ENCODE measurements at regions not wholly inside any gene's neighbourhood (a gene's known extent, or its start where the extent isn't known, plus 50 kb on each side); places are given as distances from the start of the nearest gene placed in this dataset.

DNA sequence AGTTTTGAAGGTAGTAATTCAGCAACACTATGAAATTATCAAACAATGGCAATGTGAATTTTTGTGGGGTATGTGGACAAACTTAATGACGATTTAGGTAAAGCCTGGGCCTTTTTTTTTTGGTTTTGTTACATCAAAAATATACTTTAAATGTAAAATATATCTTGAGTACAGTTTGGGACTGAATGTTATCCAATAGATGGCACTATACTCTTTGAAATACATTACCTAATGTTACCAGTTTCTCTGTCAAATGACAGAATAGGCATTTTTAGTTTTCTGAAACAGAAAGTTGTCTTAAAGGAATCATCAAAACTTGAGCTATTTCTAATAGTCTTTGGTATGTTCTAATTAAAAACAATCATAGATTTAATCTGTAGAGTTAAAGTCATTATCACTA is 1651.9 kb downstream of the C4orf33 start:
- TF ChIP-seq POLR2A (IDR thresholded peaks at IDR 0.05) (no peak), POLR2AphosphoS5 (IDR thresholded peaks at IDR 0.05) (no peak)
- TF ChIP-seq, protein P1, sequence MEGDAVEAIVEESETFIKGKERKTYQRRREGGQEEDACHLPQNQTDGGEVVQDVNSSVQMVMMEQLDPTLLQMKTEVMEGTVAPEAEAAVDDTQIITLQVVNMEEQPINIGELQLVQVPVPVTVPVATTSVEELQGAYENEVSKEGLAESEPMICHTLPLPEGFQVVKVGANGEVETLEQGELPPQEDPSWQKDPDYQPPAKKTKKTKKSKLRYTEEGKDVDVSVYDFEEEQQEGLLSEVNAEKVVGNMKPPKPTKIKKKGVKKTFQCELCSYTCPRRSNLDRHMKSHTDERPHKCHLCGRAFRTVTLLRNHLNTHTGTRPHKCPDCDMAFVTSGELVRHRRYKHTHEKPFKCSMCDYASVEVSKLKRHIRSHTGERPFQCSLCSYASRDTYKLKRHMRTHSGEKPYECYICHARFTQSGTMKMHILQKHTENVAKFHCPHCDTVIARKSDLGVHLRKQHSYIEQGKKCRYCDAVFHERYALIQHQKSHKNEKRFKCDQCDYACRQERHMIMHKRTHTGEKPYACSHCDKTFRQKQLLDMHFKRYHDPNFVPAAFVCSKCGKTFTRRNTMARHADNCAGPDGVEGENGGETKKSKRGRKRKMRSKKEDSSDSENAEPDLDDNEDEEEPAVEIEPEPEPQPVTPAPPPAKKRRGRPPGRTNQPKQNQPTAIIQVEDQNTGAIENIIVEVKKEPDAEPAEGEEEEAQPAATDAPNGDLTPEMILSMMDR (IDR thresholded peaks at IDR 0.05) = no peak
